Left renal cortex interstitium (tissue), 4 donors: ENCODE measurements at regions not wholly inside any gene's neighbourhood (a gene's known extent, or its start where the extent isn't known, plus 50 kb on each side); places are given as distances from the start of the nearest gene placed in this dataset.

Experiments used
- DNase-seq, 4 donors: peaks; one replicate each; pipeline ENCODE4 v3.0.0-alpha.2; 2013; ENCODE audit warnings: low read depth in 4 of 4, low spot score in 2 of 4, missing footprints in 1 of 4

- no peak for DNase-seq
Observed at GRCh38 chr19:31096062-31096830, 253.0 kb downstream of the TSHZ3 start.

GRCh38 chr19:31095100-31095804 lies 254.0 kb downstream of the TSHZ3 start:
- DNase-seq = no peak

- no peak for DNase-seq
Observed at GRCh38 chr19:31092274-31092673, 257.0 kb downstream of the TSHZ3 start.

- DNase-seq = no peak
Observed at GRCh38 chr19:31089681-31090080, 259.6 kb downstream of the TSHZ3 start.

GRCh38 chr19:31085125-31085524 lies 264.1 kb downstream of the TSHZ3 start:
- no peak for DNase-seq

- no peak for DNase-seq
Observed at GRCh38 chr19:31083105-31083504, 266.1 kb downstream of the TSHZ3 start.

- DNase-seq = no peak
Observed at GRCh38 chr19:31075146-31075655, 274.0 kb downstream of the TSHZ3 start.

GRCh38 chr19:31074199-31075125 lies 274.8 kb downstream of the TSHZ3 start:
- no peak for DNase-seq

GRCh38 chr19:31073485-31074198 lies 275.6 kb downstream of the TSHZ3 start:
- DNase-seq = no peak

- no peak for DNase-seq
Observed at GRCh38 chr19:31072451-31072850, 276.8 kb downstream of the TSHZ3 start.

GRCh38 chr19:31071136-31071855 lies 277.9 kb downstream of the TSHZ3 start:
- no peak for DNase-seq

GRCh38 chr19:31070146-31071065 lies 278.8 kb downstream of the TSHZ3 start:
- DNase-seq = no peak

- no peak for DNase-seq
Observed at GRCh38 chr19:31068268-31068667, 281.0 kb downstream of the TSHZ3 start.

GRCh38 chr19:31066385-31066784 lies 282.9 kb downstream of the TSHZ3 start:
- no peak for DNase-seq

- no peak for DNase-seq
Observed at GRCh38 chr19:31064491-31064890, 284.7 kb downstream of the TSHZ3 start.

GRCh38 chr19:31058676-31059340 lies 290.4 kb downstream of the TSHZ3 start:
- DNase-seq = no peak

GRCh38 chr19:31057476-31057875 lies 291.8 kb downstream of the TSHZ3 start:
- DNase-seq = no peak

GRCh38 chr19:31055454-31055853 lies 293.8 kb downstream of the TSHZ3 start:
- DNase-seq = no peak
